GM10266 (cell line): ENCODE measurements at regions not wholly inside any gene's neighbourhood (a gene's known extent, or its start where the extent isn't known, plus 50 kb on each side); places are given as distances from the start of the nearest gene placed in this dataset.
"Not testable (repeated sequence)": the region's sequence is repeated elsewhere in the genome, so short reads cannot be mapped to it uniquely, and the experiment has no call there.

Experiments
- DNase-seq: peaks from one replicate; pipeline ENCODE4 v3.0.0; 2012; ENCODE audit errors: extremely low spot score
- TF ChIP-seq, protein P1 (sequence below): IDR thresholded peaks from 2 replicates; pipeline ENCODE4 v1.5.1; 2012; ENCODE audit warnings: mild to moderate bottlenecking, low read depth; ENCODE audit not compliant: control insufficient read depth, insufficient read depth; ENCODE audit errors: missing control alignments

- TF ChIP-seq, protein P1, sequence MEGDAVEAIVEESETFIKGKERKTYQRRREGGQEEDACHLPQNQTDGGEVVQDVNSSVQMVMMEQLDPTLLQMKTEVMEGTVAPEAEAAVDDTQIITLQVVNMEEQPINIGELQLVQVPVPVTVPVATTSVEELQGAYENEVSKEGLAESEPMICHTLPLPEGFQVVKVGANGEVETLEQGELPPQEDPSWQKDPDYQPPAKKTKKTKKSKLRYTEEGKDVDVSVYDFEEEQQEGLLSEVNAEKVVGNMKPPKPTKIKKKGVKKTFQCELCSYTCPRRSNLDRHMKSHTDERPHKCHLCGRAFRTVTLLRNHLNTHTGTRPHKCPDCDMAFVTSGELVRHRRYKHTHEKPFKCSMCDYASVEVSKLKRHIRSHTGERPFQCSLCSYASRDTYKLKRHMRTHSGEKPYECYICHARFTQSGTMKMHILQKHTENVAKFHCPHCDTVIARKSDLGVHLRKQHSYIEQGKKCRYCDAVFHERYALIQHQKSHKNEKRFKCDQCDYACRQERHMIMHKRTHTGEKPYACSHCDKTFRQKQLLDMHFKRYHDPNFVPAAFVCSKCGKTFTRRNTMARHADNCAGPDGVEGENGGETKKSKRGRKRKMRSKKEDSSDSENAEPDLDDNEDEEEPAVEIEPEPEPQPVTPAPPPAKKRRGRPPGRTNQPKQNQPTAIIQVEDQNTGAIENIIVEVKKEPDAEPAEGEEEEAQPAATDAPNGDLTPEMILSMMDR, result no peak
- no peak for DNase-seq
These were observed 87.7 kb downstream of the DCK start for GRCh38 chr4:71081192-71081591.

DNA sequence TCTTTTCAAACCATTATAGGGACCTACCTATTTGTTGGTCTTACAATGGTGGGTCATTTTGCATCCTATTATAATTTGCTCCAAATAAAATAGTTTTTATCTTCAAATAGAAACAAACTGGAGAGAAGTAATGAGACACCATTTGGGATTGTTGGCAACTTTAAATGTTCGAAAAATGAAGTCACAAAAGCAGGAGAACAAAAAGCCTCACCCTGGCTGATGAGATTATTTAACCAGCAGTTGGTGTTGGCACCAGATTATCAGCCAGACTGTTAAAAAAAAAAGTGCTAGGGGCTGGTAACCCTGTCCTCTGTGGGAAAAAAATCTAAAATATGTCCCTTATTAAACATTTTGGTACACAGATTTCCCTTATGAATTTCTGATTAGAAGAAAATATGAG, 100.3 kb downstream of the DCK start:
- no peak for DNase-seq
- TF ChIP-seq, protein P1, result no peak

- TF ChIP-seq, protein P1, result no peak
- DNase-seq, result no peak
These were observed 100.8 kb downstream of the DCK start for GRCh38 chr4:71094201-71094600.

DNA sequence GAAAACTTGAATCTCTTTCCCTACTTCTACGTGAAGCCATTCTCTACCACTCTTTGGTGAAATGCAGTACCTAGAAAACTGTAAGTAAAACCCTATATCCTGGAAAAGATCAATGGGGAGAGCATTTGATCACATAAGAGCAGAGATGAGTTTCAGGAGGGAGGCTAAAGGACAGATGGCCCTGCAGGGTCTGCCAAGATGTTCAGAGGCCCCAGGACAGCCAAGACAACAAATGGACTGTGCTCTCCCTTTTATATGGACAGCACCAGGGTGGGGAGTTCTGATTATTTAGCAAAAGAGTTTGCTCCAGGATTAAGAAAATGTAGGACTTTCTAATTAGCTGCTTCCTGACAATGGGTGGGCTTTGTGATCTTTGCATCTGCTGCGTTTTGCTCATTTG, 101.7 kb downstream of the DCK start:
- no peak for DNase-seq
- TF ChIP-seq, protein P1, result no peak

GRCh38 chr4:71095545-71095944, 102.1 kb downstream of the DCK start:
- DNase-seq, result no peak
- TF ChIP-seq, protein P1, result no peak

DNA sequence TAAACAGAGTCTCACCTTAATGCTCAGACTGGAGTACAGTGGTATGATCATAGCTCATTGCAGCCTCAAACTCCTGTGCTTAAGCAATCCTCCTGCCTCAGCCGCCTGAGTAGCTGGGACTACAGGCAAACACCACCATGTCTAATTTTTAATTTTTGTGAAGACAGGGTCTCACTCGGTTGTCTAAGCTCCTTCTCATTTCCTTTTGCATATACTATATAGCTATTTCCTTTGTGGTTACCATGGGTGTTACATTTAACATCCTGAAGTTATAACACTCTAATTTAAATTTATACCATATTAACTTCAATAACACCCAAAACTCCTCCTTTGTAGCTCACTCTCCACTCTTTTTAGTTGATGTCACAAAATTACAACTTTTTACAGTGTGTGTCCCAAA, 114.3 kb downstream of the DCK start:
- no peak for DNase-seq
- TF ChIP-seq, protein P1, result no peak

DNA sequence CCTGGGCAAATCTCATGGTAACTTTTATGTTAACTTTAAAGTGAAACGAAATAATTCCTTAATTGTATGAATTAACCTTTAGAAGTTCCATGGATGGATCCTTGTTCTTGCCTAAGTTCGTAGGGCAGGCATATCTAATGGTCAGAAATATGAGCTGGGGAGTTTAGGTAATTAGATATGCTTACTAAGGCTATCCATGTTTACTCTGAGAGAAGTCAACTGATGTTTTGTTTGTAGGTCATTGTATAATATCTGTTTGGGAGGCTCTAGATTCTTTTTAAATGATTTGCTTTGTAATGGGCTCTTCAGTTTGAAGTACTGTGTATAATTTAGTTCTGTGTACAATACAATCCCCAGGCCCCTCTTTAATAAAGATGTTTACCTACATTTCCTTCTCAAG, 117.0 kb downstream of the DCK start:
- DNase-seq, result no peak
- TF ChIP-seq, protein P1, result no peak

DNA sequence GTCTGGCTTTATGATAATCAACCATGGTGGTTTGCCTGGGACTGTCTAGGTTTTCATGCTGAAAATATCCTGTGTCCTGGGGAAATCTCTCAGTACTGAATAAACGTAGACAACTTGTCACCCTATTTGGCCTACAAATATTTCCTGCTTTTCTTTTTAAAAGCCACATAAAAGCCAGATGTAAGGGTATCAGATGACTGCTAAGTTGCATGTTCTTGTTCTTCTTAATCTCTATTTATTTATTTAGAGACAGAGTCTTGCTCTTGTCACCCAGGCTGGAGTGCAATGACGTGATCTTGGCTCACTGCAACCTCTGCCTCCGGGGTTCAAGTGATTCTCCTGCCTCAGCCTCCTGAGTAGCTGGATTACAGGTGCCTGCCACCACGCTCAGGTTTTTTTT, 117.7 kb downstream of the DCK start:
- not testable (repeated sequence) for DNase-seq
